ENCODE measurements at regions not wholly inside any gene's neighbourhood (a gene's known extent, or its start where the extent isn't known, plus 50 kb on each side); places are given as distances from the start of the nearest gene placed in this dataset.

- DNase-seq (ENCODE audit: low read depth), result no peak
- H3K4me3 ChIP-seq (ENCODE audit: control insufficient read depth, low read depth, low read length), result no peak overlapping the region
- TF ChIP-seq CTCF (IDR thresholded peaks at IDR 0.05; ENCODE audit: control insufficient read depth, insufficient read depth, low read depth, low read length, missing control alignments), result no peak
Measured at GRCh38 chr16:66050991-66051390, 315.5 kb upstream of the CDH5 start.

GRCh38 chr16:66049865-66050264 is 316.6 kb upstream of the CDH5 start:
- DNase-seq (ENCODE audit: low read depth), result no peak
- H3K4me3 ChIP-seq (ENCODE audit: control insufficient read depth, low read depth, low read length), result no peak overlapping the region
- TF ChIP-seq CTCF (IDR thresholded peaks at IDR 0.05; ENCODE audit: control insufficient read depth, insufficient read depth, low read depth, low read length, missing control alignments), result no peak

GRCh38 chr16:66045626-66046025 is 320.9 kb upstream of the CDH5 start:
- no peak overlapping the region for H3K4me3 ChIP-seq (ENCODE audit: control insufficient read depth, low read depth, low read length)
- no peak for DNase-seq (ENCODE audit: low read depth)
- no peak for TF ChIP-seq CTCF (IDR thresholded peaks at IDR 0.05; ENCODE audit: control insufficient read depth, insufficient read depth, low read depth, low read length, missing control alignments)

GRCh38 chr16:66044556-66044955 is 321.9 kb upstream of the CDH5 start:
- H3K4me3 ChIP-seq (ENCODE audit: control insufficient read depth, low read depth, low read length), result no peak overlapping the region
- no peak for DNase-seq (ENCODE audit: low read depth)
- TF ChIP-seq CTCF (IDR thresholded peaks at IDR 0.05; ENCODE audit: control insufficient read depth, insufficient read depth, low read depth, low read length, missing control alignments), result no peak

- no peak for TF ChIP-seq CTCF (IDR thresholded peaks at IDR 0.05; ENCODE audit: control insufficient read depth, insufficient read depth, low read depth, low read length, missing control alignments)
- H3K4me3 ChIP-seq (ENCODE audit: control insufficient read depth, low read depth, low read length), result no peak overlapping the region
- DNase-seq (ENCODE audit: low read depth), result no peak
Measured at GRCh38 chr16:66044089-66044488, 322.4 kb upstream of the CDH5 start.

GRCh38 chr16:66043326-66043725 is 323.2 kb upstream of the CDH5 start:
- TF ChIP-seq CTCF (IDR thresholded peaks at IDR 0.05; ENCODE audit: control insufficient read depth, insufficient read depth, low read depth, low read length, missing control alignments), result no peak
- H3K4me3 ChIP-seq (ENCODE audit: control insufficient read depth, low read depth, low read length), result no peak overlapping the region
- DNase-seq (ENCODE audit: low read depth), result no peak

- no peak overlapping the region for H3K4me3 ChIP-seq (ENCODE audit: control insufficient read depth, low read depth, low read length)
- DNase-seq (ENCODE audit: low read depth), result no peak
- no peak for TF ChIP-seq CTCF (IDR thresholded peaks at IDR 0.05; ENCODE audit: control insufficient read depth, insufficient read depth, low read depth, low read length, missing control alignments)
Measured at GRCh38 chr16:66042341-66042740, 324.1 kb upstream of the CDH5 start.

Measured in AG09309 (cell line).